ENCODE measurements at regions not wholly inside any gene's neighbourhood (a gene's known extent, or its start where the extent isn't known, plus 50 kb on each side); places are given as distances from the start of the nearest gene placed in this dataset.

DNA sequence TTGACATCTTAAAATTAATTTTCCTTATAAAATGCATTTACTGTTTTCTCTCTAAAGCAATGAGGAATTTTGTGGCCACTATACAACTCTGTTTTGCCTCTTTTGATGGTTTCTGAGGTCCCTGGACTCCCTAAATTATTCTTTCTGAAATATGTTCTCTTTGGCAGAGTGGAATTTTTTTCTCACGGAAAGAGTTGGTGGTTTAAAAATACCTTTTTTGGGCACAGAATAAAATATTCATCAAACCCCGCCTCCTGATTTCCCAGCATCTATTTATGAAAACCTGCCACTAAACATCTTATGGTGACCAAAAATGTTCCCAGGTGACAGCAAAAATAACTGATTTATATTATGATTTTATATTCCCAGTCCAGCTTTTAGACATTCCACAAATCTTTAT, 165.3 kb upstream of the SYT6 start:
- no peak for DNase-seq (ENCODE audit: low read depth, low spot score)
- H3K4me3 ChIP-seq (ENCODE audit: low read length): no peak overlapping the region

DNA sequence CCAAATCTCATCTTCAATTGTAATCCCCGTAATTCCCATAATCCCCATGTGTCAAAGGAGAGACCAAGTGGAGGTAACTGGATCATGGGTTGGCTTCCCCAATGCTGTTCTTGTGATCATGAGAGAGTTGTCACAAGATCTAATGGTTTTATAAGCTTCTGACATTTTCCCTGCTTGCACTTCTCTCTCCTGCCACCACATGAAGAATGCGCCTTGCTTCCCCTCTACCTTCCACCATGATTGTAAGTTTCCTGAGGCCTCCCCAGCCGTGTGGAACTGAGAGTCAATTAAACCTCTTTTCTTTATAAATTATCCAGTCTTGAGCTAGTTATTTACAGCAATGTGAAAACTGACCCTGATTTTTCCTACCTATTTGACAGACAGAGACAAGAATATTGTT, 162.5 kb upstream of the SYT6 start:
- no peak for DNase-seq (ENCODE audit: low read depth, low spot score)
- H3K4me3 ChIP-seq (ENCODE audit: low read length): no peak overlapping the region

DNA sequence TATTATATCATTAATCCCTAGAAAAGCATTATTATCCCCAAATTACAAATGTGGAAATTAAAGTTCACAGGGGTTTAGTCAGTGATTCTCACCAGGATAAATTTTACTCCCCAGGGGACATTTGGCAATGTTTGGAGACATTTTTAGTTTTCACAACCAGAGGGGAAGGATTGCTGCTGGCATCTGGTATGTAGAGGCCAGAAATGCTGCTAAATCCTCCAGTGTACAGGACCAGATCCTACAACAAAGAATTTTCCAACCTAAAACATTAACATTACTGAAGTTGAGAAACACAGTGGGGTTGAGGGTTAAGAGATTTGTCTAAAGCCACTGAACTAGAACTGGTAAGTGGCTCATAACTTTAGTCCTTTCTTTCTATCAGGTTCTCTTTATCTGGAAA, 162.0 kb upstream of the SYT6 start:
- no peak for DNase-seq (ENCODE audit: low read depth, low spot score)
- H3K4me3 ChIP-seq (ENCODE audit: low read length): no peak overlapping the region

GRCh38 chr1:114314576-114314975, 160.9 kb upstream of the SYT6 start:
- DNase-seq (ENCODE audit: low read depth, low spot score): no peak
- no peak overlapping the region for H3K4me3 ChIP-seq (ENCODE audit: low read length)

GRCh38 chr1:114314098-114314497, 160.4 kb upstream of the SYT6 start:
- no peak overlapping the region for H3K4me3 ChIP-seq (ENCODE audit: low read length)
- no peak for DNase-seq (ENCODE audit: low read depth, low spot score)

- H3K4me3 ChIP-seq (ENCODE audit: low read length): no peak overlapping the region
- no peak for DNase-seq (ENCODE audit: low read depth, low spot score)
These were observed 157.1 kb upstream of the SYT6 start for GRCh38 chr1:114310695-114311271.

- no peak overlapping the region for H3K4me3 ChIP-seq (ENCODE audit: low read length)
- no peak for DNase-seq (ENCODE audit: low read depth, low spot score)
These were observed 149.2 kb upstream of the SYT6 start for GRCh38 chr1:114302821-114303220.

DNA sequence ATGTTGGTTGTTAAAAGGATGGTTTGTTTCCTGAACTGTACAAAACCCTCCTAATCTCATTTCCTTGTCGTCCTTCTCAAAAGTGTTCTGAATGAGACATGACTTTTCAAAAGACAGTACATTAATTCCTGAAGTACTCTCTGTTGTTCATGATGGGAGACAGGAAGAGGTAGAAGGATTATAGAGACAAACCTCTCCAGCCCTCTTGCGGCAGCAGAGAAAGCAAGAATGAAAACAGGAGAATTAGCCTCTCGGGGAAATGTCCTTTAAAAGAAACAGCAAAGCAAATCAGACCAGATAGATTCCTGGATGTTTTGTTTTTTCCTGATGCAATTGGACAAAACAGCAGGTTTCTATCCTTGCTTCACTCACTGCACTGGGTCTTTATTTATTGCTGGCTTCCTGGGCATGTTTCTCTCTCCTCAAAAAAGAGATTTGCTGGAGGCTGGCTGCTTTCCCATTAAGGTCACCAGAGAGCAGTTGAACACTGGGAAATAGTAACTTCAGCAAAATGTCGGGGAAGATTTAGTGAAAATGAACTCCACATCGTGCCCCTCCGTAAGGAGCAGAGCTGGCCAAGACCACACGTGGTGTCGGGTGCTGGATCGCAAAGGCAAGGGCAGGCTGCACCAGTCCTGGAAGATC, 145.8 kb upstream of the SYT6 start:
- DNase-seq (ENCODE audit: low read depth, low spot score): no peak

DNA sequence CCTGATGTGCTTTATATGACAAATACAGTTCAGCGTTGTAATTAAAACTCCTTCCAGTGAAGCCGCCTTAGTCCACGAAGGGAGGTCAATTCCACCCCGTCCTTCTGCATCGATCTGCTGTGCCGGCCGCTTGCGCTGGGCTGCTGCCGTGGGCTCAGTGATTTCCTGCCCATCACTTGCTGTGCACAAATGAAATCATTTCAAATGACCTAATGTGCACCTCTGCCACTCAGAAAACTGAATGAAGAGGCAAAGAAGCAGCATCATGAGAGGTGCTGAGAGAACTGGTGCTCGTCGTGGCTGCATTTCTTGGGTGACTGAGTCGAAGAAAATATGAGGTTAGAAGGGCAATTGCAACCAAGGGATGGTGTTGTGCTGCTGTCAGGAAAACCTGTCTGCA, 144.3 kb upstream of the SYT6 start:
- no peak overlapping the region for H3K4me3 ChIP-seq (ENCODE audit: low read length)
- no peak for DNase-seq (ENCODE audit: low read depth, low spot score)

More for the DNA sequence above, 145.8 kb upstream of the SYT6 start:
- H3K4me3 ChIP-seq (ENCODE audit: low read length): no peak overlapping the region

GRCh38 chr1:114296413-114296812, 142.7 kb upstream of the SYT6 start:
- DNase-seq (ENCODE audit: low read depth, low spot score): no peak
- H3K4me3 ChIP-seq (ENCODE audit: low read length): no peak overlapping the region

GRCh38 chr1:114295321-114295720, 141.7 kb upstream of the SYT6 start:
- no peak for DNase-seq (ENCODE audit: low read depth, low spot score)

DNA sequence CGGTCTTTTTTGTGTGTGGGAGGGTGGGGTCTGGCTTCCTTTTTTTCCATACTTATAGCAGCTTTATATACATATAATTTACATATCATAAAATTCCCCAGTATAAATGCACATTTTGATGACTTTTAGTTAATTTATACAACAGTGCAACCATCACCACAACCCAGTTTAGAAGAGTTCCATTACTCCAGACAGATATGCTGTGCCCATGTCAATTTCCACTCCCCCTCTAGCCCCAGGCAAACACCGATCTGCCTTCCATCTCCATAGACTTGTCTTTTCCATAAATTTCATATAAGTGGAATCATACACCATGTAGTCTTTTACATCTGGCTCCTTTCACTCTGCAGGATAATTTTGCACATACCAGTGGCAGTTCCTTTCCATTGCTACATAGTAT, 139.2 kb upstream of the SYT6 start:
- DNase-seq (ENCODE audit: low read depth, low spot score): no peak
- no peak overlapping the region for H3K4me3 ChIP-seq (ENCODE audit: low read length)

More at GRCh38 chr1:114295321-114295720, 141.7 kb upstream of the SYT6 start:
- no peak overlapping the region for H3K4me3 ChIP-seq (ENCODE audit: low read length)

GRCh38 chr1:114292194-114292593, 138.5 kb upstream of the SYT6 start:
- H3K4me3 ChIP-seq (ENCODE audit: low read length): no peak overlapping the region
- DNase-seq (ENCODE audit: low read depth, low spot score): no peak

- DNase-seq (ENCODE audit: low read depth, low spot score): no peak
These were observed 137.1 kb upstream of the SYT6 start for GRCh38 chr1:114290776-114291175.

DNA sequence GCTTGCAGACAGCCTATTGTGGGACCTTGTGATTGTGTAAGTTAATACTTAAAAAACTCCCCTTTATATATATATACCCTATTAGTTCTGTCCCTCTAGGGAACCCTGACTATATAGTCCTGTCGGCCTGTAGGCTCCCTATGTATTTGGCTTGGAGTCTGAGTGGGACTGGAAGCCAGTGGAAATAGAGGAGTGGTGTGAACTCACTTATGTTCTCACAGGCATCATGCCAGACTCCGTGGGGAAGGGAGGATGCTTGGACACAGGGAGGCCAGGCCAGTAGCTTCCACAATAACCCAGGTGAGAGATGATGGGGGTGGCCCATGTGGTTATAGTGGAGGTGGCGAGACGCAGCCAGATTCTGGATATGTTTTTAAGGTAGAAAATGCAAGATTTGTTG, 136.7 kb upstream of the SYT6 start:
- no peak overlapping the region for H3K4me3 ChIP-seq (ENCODE audit: low read length)
- DNase-seq (ENCODE audit: low read depth, low spot score): no peak

More at GRCh38 chr1:114290776-114291175, 137.1 kb upstream of the SYT6 start:
- H3K4me3 ChIP-seq (ENCODE audit: low read length): no peak overlapping the region

GRCh38 chr1:114289824-114290223, 136.2 kb upstream of the SYT6 start:
- DNase-seq (ENCODE audit: low read depth, low spot score): no peak
- no peak overlapping the region for H3K4me3 ChIP-seq (ENCODE audit: low read length)

GRCh38 chr1:114289306-114289705, 135.6 kb upstream of the SYT6 start:
- DNase-seq (ENCODE audit: low read depth, low spot score): no peak

GRCh38 chr1:114286960-114287359, 133.3 kb upstream of the SYT6 start:
- DNase-seq (ENCODE audit: low read depth, low spot score): no peak
- no peak overlapping the region for H3K4me3 ChIP-seq (ENCODE audit: low read length)

More at GRCh38 chr1:114289306-114289705, 135.6 kb upstream of the SYT6 start:
- H3K4me3 ChIP-seq (ENCODE audit: low read length): no peak overlapping the region

DNA sequence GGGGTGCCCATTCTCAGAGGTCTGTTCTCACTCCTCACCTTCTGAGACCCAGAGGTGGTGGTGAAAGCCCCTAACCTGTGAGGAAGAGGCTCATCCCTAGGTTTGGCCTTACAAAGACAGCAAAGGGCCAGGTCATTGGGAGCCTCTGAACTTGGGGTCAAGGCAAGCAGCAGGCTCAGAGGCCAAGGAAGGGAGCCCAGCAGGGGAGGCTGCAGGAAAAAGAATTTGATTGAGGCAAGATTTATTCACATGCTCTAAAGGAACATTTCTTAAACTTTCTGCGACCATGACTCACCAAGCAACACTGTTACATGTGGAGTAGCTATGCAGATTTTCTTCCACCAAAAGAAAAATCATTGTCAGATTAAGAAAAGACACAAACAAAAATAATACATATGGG, 132.5 kb upstream of the SYT6 start:
- no peak overlapping the region for H3K4me3 ChIP-seq (ENCODE audit: low read length)
- DNase-seq (ENCODE audit: low read depth, low spot score): no peak

DNA sequence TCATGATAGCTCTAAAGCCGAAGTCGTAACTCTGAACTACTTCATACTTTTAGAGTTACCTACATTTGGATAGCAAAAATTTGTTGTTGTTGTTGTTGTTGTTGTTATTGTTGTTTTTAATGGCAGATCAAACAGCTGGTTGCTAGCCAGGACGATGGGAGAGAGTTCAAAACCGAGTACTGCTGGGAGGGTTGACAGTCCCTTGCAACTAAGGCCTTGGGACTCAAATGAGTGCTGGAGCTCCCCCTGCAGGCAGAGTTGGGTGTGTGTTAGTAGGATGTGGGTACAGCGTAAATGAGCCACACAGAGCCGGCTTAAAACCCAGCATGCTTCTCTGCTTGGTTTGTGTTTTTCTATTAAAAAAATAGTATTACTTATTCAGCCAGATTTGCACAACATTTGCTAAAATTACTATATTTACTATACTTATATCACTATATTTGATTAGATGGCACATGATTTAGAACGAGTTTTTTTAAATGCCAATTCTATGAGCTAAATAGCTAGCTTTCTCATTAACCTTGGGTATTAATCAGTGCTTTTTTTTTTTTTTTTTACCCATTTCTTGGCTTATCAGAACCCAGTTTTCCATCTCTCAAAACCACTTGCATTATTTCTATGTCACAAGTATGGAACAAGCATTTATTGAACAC, 129.2 kb upstream of the SYT6 start:
- H3K4me3 ChIP-seq (ENCODE audit: low read length): no peak overlapping the region
- DNase-seq (ENCODE audit: low read depth, low spot score): peak; percentile 91

DNA sequence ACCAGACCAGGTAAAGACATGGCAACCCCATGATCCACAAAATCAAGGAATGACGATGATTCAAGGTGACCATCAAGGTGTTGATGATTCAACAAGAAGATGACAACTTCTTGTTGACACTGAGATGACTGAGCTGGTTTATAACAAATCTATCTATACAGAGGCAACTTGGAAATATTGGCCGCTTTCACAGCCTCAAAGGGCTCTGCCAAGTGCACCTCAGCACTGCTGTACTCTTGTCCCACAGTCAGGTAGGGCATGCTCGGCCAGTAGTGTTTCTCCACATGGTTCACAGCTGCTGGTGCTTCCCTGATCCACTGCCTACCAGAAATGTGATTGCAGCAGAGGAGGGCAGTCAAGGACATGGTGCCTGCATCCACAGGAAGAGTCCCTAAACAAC, 125.2 kb upstream of the SYT6 start:
- DNase-seq (ENCODE audit: low read depth, low spot score): no peak

More for the DNA sequence above, 125.2 kb upstream of the SYT6 start:
- no peak overlapping the region for H3K4me3 ChIP-seq (ENCODE audit: low read length)

All from Jurkat, Clone E6-1 (cell line).